WERI-Rb-1 (cell line): ENCODE measurements at regions not wholly inside any gene's neighbourhood (a gene's known extent, or its start where the extent isn't known, plus 50 kb on each side); places are given as distances from the start of the nearest gene placed in this dataset.

Experiments used
- DNase-seq: peaks from one replicate; pipeline ENCODE4 v3.0.0-alpha.2; 2020
- H3K27ac ChIP-seq: fragments of 250-450 bp; sonication (Bioruptor Pico); 2 replicates; pipeline ENCODE4 v1.5.1; 2020; ENCODE audit warnings: mild to moderate bottlenecking, moderate library complexity
- H3K27me3 ChIP-seq: fragments of 250-450 bp; sonication (Bioruptor Pico); 2 replicates; pipeline ENCODE4 v1.5.1; 2021; ENCODE audit warnings: mild to moderate bottlenecking, low read depth, moderate library complexity; ENCODE audit not compliant: insufficient read depth, severe bottlenecking
- H3K36me3 ChIP-seq: fragments of 250-450 bp; sonication (Bioruptor Pico); 2 replicates; pipeline ENCODE4 v1.5.1; 2020; ENCODE audit warnings: mild to moderate bottlenecking, moderate library complexity
- H3K4me3 ChIP-seq: 2 replicates; pipeline ENCODE4 v1.5.1; 2011; ENCODE audit warnings: low read depth, mild to moderate bottlenecking, control low read depth, low read length
- H3K9me3 ChIP-seq: fragments of 250-450 bp; sonication (Bioruptor Pico); 2 replicates; pipeline ENCODE4 v1.5.1; 2021; ENCODE audit warnings: mild to moderate bottlenecking, moderate library complexity; ENCODE audit not compliant: severe bottlenecking
- CTCF ChIP-seq: IDR thresholded peaks from 2 replicates; pipeline ENCODE4 v1.5.1; 2011; ENCODE audit warnings: low read depth, mild to moderate bottlenecking, control low read depth, inconsistent platforms, low read length

- Histone ChIP-seq H3K9me3 (peaks cover 3% of the 10 kb centered on the region), H3K27me3 (no peaks in the 10 kb centered on the region)
- no peak for TF ChIP-seq CTCF
These were observed 51.7 kb upstream of the MAPK4 start for GRCh38 chr18:50508228-50508627.

GRCh38 chr18:50509012-50509411 lies 50.9 kb upstream of the MAPK4 start:
- Histone ChIP-seq H3K4me3 (no peak overlapping the region), H3K36me3 (no peaks in the 10 kb centered on the region), H3K27ac (no peak overlapping the region), H3K27me3 (no peaks in the 10 kb centered on the region), H3K9me3 (peaks cover 3% of the 10 kb centered on the region)
- no peak for DNase-seq
- TF ChIP-seq CTCF, result no peak

More at GRCh38 chr18:50508228-50508627, 51.7 kb upstream of the MAPK4 start:
- no peak overlapping the region for H3K27ac ChIP-seq
- no peaks in the 10 kb centered on the region for H3K36me3 ChIP-seq
- H3K4me3 ChIP-seq, result no peak overlapping the region
- no peak for DNase-seq
